ENCODE measurements at regions not wholly inside any gene's neighbourhood (a gene's known extent, or its start where the extent isn't known, plus 50 kb on each side); places are given as distances from the start of the nearest gene placed in this dataset.

DNA sequence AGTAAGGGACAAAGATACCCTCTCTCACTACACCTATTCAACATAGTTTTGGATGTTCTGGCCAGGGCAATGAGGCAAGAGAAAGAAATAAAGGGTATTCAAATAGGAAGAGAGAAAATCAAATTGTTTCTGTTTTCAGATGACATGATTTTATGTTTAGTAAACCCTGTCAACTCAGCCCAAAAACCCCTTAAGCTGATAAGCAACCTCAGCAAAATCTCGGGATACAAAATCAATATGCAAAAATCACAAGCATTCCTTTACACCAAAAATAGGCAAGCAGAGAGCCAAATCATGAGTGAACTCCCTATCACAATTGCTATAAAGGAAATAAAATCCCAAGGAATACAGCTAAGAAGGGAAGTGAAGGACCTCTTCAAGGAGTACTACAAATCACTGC lies 1130.7 kb upstream of the PIK3C3 start:
- Histone ChIP-seq H3K27me3 (replicated peaks in 1 of 2; ENCODE audit: control insufficient read depth in 2 of 2, insufficient read depth in 2 of 2, low read length in 1 of 2) (no peaks in the 10 kb centered on the region), H3K27ac (ENCODE audit: control insufficient read depth, insufficient read depth) (no peak overlapping the region), H2AFZ (ENCODE audit: control insufficient read depth, low read depth, low read length) (no peak overlapping the region), H3K4me2 (ENCODE audit: control insufficient read depth, insufficient read depth) (no peak overlapping the region), H3K36me3 (ENCODE audit: control insufficient read depth in 2 of 2, insufficient read depth in 2 of 2, low read length in 1 of 2) (no peaks in the 10 kb centered on the region), H3K79me2 (ENCODE audit: control insufficient read depth, insufficient read depth, low read length) (no peaks in the 10 kb centered on the region), H3K9me3 (replicated peaks; ENCODE audit: control insufficient read depth, insufficient read depth, low read length) (no peaks in the 10 kb centered on the region), H4K20me1 (ENCODE audit: control insufficient read depth, insufficient read depth) (no peaks in the 10 kb centered on the region), H3K4me1 (ENCODE audit: control insufficient read depth, insufficient read depth, low read length) (no peaks in the 10 kb centered on the region), H3K4me3 (no peak overlapping the region), H3K9ac (ENCODE audit: control insufficient read depth, insufficient read depth, low read length) (no peak overlapping the region)
- 25% methylated on average over 1 of the region's 1 CpG for WGBS (ENCODE audit: insufficient coverage, insufficient replicate concordance, low lambda C conversion rate, missing lambda C conversion rate)
- FAIRE-seq (no peak), ATAC-seq (no peak), DNase-seq (ENCODE audit: low read depth, low spot score) (no peak)
- BruUV-seq (replicated peaks), result no TSS peak
- POLR2A ChIA-PET, result interaction anchor here (0.6 kb wide), 2 partner anchors 14 to 856 kb away, joined by 3 read pairs; no protein-coding TSS in a partner anchor
- CTCF ChIA-PET, result no interaction called here
- RAD21 ChIA-PET (ENCODE audit: unreplicated experiment), result interaction anchor here (0.6 kb wide), 1 partner anchor 53 kb away, joined by 3 read pairs; no protein-coding TSS in a partner anchor
- intact Hi-C loops (cut with micrococcal nuclease; ENCODE audit: unreplicated experiment), result no loop called here
- SMC1A ChIA-PET (ENCODE audit: uncharacterized antibody, unreplicated experiment), result no interaction called here
- in situ Hi-C loops (cut with MboI), result no loop called here
- no peak for TF ChIP-seq NR2C2 (IDR thresholded peaks at IDR 0.05; ENCODE audit: borderline replicate concordance, control insufficient read depth, insufficient read length, low read depth)
- TF ChIP-seq, protein P1, sequence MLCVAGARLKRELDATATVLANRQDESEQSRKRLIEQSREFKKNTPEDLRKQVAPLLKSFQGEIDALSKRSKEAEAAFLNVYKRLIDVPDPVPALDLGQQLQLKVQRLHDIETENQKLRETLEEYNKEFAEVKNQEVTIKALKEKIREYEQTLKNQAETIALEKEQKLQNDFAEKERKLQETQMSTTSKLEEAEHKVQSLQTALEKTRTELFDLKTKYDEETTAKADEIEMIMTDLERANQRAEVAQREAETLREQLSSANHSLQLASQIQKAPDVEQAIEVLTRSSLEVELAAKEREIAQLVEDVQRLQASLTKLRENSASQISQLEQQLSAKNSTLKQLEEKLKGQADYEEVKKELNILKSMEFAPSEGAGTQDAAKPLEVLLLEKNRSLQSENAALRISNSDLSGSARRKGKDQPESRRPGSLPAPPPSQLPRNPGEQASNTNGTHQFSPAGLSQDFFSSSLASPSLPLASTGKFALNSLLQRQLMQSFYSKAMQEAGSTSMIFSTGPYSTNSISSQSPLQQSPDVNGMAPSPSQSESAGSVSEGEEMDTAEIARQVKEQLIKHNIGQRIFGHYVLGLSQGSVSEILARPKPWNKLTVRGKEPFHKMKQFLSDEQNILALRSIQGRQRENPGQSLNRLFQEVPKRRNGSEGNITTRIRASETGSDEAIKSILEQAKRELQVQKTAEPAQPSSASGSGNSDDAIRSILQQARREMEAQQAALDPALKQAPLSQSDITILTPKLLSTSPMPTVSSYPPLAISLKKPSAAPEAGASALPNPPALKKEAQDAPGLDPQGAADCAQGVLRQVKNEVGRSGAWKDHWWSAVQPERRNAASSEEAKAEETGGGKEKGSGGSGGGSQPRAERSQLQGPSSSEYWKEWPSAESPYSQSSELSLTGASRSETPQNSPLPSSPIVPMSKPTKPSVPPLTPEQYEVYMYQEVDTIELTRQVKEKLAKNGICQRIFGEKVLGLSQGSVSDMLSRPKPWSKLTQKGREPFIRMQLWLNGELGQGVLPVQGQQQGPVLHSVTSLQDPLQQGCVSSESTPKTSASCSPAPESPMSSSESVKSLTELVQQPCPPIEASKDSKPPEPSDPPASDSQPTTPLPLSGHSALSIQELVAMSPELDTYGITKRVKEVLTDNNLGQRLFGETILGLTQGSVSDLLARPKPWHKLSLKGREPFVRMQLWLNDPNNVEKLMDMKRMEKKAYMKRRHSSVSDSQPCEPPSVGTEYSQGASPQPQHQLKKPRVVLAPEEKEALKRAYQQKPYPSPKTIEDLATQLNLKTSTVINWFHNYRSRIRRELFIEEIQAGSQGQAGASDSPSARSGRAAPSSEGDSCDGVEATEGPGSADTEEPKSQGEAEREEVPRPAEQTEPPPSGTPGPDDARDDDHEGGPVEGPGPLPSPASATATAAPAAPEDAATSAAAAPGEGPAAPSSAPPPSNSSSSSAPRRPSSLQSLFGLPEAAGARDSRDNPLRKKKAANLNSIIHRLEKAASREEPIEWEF (IDR thresholded peaks at IDR 0.05; ENCODE audit: insufficient replicate concordance, low read depth, low read length), result no peak
- TF ChIP-seq ZNF274 (IDR thresholded peaks at IDR 0.05; ENCODE audit: insufficient read depth, insufficient read length), result no peak
- no peak for TF ChIP-seq BCLAF1 (IDR thresholded peaks at IDR 0.05)
- no peak for TF ChIP-seq CREB1 (IDR thresholded peaks at IDR 0.05; ENCODE audit: low read depth)
- no peak for TF ChIP-seq CHD1 (IDR thresholded peaks at IDR 0.05; ENCODE audit: low read depth, low read length)
- no peak for TF ChIP-seq MEF2A (IDR thresholded peaks at IDR 0.05; ENCODE audit: insufficient read depth, low read depth, low read length)
- no peak for TF ChIP-seq IKZF2 (IDR thresholded peaks at IDR 0.05)
- TF ChIP-seq PRDM15 (CRISPR knock-in tag; IDR thresholded peaks at IDR 0.05), result no peak

Measured in GM12878 (cell line).